GM12864 (cell line): ENCODE measurements at regions not wholly inside any gene's neighbourhood (a gene's known extent, or its start where the extent isn't known, plus 50 kb on each side); places are given as distances from the start of the nearest gene placed in this dataset.

Experiments used
- DNase-seq: peaks from one replicate; pipeline ENCODE4 v3.0.0-alpha.2; 2011; ENCODE audit warnings: low read depth
- H3K4me3 ChIP-seq: 2 replicates; pipeline ENCODE4 v1.5.1; 2011; ENCODE audit warnings: mild to moderate bottlenecking, low read depth, low read length, control low read depth
- CTCF ChIP-seq: IDR thresholded peaks from 2 replicates; pipeline ENCODE4 v1.5.1; 2011; ENCODE audit warnings: low read depth, mild to moderate bottlenecking, moderate library complexity, low read length, control low read depth, inconsistent platforms; ENCODE audit errors: missing control alignments

- no peak for DNase-seq
- TF ChIP-seq CTCF: no peak
- no peak overlapping the region for H3K4me3 ChIP-seq
Observed at GRCh38 chr18:75586130-75586889, 158.8 kb upstream of the SMIM21 start.

DNA sequence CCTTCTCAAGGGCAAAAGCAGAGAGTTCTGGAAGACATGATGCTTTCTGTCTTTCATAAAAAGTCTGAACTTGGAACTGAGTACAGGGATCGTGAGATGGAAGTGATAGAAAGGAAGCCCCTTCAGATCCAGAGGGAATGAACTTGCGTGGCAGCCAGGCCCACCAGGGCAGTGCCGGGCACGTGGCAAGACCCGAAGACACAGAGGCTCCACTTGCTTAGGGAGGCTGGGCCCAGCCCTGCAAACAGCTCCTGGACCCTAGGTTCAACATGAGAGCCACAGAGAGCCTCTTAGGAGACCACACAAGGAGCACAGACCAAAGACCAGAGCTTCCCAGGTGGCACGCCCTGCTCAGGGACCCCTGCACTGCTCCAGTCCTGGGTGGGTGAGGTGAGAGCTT, 155.4 kb upstream of the SMIM21 start:
- H3K4me3 ChIP-seq: no peak overlapping the region
- TF ChIP-seq CTCF: no peak
- DNase-seq: no peak

DNA sequence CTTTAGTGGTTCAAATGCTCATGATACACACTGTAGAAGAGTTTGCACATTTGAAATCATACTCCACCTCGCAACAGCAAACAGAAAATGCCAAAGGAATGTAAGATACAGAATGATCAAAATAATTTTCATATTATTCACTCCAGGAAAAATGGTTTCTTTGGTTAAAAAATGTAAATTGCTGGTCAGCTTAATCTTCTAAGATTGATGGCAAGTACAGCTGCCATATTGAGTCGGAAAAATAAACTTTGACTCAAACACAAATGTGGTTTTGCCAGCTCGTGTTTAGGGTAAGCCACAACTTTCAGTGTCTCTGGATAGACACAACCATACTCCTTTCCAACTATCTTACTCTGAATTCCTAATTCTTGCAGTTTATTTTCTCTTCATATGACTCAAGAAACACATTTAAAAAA, 154.9 kb upstream of the SMIM21 start:
- TF ChIP-seq CTCF: no peak
- no peak overlapping the region for H3K4me3 ChIP-seq
- DNase-seq: no peak

DNA sequence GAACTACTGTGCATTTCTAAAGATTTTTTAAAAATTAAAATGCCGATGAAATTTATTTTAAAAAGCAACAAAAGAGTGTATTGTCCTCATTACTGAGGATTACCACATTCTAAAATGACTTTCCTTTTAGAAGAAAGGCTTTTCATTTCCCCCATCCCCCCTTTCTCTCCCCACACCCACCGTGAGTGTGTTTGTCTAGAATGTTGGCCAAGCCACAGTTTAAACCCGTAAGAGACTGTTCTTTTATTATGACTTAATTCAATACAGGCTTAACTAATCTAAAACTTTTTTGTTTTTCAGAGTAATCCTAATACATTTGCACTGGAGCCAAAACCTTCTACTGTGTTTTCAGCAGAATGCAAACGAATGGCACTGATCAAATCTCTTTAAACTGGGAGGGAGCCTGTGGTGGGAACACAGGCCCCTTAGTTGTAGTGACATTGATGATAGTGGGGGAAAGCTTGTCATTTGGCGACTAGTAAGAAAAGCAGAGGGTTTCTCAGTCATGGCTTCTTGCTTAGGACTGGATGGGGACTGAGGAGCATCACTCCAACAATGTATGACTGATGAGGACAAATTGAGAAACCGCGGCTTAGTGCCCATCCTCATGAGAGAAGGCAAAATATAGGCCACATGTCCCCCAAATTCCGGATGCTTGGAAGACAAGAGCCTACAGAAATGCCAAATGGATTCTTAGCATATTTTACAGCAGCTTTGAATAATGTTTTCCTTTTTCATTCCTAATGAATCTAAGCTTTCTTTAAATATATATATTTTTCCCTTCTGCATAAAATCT, 154.0 kb upstream of the SMIM21 start:
- H3K4me3 ChIP-seq: no peak overlapping the region
- no peak for DNase-seq
- no peak for TF ChIP-seq CTCF

DNA sequence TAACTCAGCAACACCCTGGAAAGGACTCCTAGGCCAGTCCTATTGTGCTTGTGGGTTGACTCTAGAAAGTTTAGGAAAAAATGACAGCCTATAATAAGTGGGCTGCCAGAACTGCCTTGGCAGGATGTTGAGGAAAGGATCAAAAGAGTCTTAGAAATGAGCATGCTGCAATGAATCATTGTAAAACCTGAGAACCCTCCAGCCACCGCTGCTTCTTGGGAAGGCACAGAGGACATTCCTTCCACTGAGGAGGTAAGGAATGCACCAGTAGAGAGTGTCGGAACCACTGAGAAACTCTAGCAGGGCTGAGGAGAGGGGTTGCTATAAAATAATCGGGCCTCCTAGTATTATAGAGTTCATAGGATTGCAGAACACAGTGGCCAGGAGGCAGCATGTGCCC, 146.7 kb upstream of the SMIM21 start:
- H3K4me3 ChIP-seq: no peak overlapping the region
- no peak for DNase-seq
- no peak for TF ChIP-seq CTCF

DNA sequence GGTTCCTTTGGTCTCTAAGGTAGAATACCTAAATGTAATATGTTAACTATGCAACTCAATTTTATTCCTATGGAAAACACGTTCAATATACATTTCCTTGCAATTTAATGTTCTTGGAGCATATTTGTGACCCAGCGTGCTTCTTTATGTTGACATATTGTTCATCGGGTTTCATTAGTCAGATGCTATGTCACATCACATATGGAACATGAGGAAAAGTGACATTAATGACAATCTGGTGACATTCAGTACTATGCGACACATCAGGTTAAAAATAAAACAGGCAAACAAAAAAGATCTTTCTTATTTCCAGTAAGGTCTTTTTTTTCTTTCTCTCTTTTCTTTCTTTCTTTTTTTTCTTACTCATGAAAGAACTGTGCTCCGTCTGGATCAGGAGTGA, 135.6 kb upstream of the SMIM21 start:
- TF ChIP-seq CTCF: no peak
- no peak overlapping the region for H3K4me3 ChIP-seq
- no peak for DNase-seq

DNA sequence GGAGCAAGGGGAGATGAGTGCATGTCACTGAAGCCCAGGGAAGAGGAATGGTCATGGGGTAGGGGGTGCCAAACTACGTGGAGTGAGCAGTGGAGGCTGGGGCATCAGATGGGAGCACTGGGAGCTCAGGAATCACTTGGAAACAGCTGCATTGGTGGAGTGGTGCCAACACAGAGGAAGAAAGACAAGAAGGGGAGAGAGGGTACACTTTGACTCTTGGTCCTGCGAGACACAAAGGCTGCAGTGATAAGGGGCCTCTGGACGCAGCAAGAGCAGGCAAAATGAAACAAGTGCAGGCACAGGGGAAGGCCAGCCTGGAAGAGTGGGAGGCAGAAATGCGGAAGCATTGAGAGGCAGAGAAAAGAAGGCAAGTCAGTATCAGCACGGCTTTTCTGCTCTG, 134.7 kb upstream of the SMIM21 start:
- no peak for TF ChIP-seq CTCF
- DNase-seq: no peak
- no peak overlapping the region for H3K4me3 ChIP-seq
